Stimulated activated CD8-positive, alpha-beta memory T cell treated with anti-CD3 and anti-CD28 coated beads, Interleukin-7, amount 100 ng/mL, for 24 hours (primary cell): ENCODE measurements at regions not wholly inside any gene's neighbourhood (a gene's known extent, or its start where the extent isn't known, plus 50 kb on each side); places are given as distances from the start of the nearest gene placed in this dataset.

Source experiments
- DNase-seq: peaks from one replicate; pipeline ENCODE4 v3.0.0-alpha.2; 2020; ENCODE audit warnings: low read depth

DNA sequence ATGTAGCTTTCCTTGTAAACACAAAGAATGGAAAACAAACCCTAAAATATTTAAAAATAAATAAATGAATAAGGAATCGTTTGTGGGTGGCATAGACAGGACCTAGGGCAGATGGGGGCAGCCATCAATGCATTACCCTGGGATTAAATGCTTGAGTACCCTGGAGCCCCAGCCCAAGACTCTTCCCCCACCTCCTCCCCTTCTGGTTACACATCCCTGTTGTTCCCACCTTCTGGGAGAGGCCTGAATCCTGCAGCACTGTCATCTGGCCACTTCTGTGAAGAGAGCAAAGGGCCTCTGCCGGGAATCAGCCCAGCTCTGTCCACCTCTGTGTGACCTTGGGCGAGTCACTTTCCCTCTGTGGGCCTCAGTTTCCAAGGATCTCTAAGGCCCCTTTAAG is 61.6 kb upstream of the COL13A1 start:
- no peak for DNase-seq

DNA sequence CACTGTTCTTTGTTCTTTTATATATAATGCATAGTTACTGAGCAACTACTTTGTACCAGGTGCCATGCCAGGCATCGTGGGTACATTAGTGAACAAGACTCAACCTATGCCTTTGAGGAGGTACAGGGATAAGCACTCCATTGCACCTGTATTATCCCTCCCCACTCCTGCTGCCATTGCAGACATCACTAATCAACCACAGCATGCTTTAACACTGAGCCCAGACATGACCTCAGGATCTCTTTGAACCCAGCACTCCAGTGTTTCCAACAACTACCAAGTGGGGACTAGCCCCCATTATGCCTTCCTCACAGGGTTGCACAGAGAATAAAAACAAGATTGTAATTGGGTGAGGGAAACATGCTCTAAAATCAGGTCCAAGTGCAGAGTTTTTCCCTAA is 60.5 kb upstream of the COL13A1 start:
- no peak for DNase-seq

DNA sequence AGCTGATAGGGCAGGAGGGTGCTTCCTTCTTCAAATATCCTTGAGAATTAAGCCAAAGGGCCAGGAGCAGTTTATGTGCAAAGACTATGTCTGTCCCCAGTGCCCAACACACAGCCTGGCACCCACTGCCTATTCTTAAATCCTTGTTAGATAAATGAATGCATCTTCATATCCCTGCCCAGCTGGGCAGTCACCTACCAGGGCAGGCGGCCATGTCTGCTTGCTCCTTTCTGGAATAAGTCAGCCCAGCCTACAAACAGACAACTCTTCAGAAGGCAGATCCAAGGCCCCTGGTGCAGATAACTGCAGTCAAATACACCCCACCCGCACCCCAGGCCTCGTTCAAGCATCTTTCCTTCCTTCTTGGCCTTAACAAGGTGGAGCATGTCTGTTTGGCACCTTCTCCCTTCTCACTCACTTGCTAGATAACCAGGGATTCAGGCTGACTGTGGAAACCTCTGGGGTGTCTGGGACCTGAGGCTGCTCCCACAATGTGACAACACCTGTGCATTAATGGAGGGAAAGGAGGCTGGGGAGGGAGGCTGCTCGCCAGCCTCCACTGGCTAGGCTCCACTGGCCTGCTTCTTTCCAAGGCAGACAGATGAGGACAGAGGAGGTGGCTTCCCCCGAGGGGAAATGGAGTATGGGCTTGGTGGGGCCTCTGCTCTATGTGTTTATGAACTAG is 59.9 kb upstream of the COL13A1 start:
- no peak for DNase-seq

DNA sequence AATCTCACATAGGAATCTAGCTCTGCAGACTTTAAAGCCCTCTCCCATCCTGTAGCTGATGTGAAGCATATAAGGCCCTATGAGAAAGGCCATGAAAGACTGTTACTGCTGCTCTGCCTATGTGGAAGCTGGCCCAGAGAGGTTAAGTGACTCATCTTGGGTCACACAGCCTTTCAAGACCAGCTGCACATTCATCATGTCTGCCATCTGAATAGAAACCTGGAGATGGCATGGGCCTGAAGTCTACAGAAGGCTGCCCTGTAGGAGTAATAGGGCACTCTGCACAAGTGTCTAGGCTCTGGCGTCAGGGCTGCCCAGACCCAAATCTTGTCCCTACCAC is 59.4 kb upstream of the COL13A1 start:
- DNase-seq: no peak

DNA sequence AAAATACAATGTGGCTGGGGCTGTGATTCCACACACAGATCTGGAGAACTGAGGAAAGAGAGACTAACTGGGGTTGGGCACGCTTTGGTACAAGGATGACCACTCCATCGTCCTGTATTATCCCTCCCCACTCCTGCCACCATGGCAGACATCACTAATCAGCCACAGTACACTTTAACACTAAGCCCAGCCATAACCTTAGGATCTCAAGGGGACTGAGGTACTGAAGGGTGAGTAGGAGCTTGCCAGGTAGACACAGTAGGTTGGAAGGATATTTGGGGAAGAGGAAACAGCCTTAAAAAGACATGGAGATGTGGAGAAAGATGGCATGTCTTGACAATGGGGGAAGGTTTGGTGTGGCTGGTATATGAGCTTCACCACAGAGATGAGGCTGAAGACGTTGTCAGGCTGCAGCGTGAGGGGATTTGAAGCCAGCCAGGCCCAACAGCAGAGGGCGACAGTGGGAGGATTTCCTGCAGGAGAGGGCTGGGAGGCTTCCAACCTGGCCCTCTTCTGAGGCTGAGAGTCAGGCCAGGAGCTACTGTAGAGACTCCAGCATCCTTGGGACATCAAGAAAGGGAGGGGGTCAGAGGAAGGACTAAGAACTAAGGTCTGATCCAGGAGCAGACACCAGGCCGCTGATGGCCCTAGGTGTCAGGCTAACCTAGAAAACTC is 58.6 kb upstream of the COL13A1 start:
- DNase-seq: no peak

DNA sequence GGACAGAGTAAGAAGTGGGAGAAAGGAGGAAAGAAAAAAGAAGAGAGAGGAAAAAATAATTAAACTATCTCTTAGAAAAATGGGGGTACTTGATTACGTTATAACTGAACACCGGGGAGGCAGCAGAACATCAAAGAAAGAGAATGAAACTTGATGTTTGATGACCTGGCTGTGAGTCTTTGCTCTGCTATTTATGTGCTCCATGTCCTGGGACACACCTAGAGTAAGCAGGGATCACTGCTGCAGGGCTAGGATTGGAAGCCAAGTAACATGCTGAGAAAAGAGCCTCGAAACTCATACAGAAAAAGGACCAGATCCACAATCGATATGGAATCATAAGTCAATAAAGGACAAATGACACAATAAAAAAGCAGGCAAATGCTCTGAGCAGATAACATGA is 56.7 kb upstream of the COL13A1 start:
- no peak for DNase-seq

DNA sequence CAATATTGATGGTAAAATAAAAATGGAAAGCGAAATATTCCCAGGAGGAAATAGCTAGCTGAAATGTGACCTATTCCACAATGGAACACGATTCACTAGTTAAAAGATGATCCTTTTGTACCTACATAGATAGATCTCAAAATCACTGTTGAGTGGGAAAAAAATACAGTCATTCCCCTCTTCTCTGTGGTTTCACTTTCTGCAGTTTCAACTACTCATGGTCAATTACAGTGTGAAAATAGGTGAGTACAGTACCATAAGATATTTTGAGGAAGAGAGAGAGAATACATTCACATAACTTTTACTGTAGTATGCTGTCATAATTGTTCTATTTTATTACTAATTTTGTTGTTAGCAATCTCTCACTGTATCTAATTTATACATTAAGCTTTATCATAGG is 56.0 kb upstream of the COL13A1 start:
- DNase-seq: no peak

DNA sequence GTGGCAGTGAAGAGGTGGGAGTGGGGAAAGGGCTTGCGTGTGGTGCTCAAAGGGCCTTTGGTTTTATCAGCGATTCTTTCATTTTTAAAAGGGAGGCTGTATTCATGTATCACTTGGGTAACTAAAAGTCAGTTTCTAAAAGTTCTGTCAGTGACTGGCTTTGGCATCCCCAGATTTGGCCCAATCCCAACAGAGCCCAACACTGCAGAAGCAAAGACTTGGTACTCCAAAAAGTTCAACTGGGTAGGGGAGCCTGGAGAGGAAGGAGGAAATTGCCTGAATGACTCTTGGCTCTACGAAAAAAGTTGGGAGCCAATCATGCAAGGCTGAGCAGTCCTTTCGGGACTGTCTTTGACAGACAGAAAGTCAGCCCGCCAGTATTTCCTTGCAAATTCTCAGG is 54.5 kb upstream of the COL13A1 start:
- no peak for DNase-seq

DNA sequence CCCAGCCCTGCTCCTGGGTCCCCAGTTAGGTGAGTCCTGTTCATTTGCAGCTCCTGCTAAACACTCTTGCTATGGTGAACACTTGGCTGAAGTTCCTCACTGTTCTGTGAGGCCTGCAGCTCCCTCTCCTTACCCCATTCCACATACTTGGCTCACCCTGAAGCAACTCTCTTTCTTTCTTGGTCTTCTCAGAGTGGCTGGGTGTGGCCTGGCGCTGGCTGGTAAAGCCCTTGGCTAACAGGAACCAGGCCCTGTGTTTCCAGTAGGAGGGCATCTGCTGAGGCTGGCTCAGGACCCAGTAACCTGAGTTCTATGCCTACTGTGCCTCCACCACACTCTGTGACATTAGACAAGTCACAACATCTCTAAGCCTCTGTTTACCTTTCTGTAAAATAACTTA is 53.1 kb upstream of the COL13A1 start:
- DNase-seq: no peak

DNA sequence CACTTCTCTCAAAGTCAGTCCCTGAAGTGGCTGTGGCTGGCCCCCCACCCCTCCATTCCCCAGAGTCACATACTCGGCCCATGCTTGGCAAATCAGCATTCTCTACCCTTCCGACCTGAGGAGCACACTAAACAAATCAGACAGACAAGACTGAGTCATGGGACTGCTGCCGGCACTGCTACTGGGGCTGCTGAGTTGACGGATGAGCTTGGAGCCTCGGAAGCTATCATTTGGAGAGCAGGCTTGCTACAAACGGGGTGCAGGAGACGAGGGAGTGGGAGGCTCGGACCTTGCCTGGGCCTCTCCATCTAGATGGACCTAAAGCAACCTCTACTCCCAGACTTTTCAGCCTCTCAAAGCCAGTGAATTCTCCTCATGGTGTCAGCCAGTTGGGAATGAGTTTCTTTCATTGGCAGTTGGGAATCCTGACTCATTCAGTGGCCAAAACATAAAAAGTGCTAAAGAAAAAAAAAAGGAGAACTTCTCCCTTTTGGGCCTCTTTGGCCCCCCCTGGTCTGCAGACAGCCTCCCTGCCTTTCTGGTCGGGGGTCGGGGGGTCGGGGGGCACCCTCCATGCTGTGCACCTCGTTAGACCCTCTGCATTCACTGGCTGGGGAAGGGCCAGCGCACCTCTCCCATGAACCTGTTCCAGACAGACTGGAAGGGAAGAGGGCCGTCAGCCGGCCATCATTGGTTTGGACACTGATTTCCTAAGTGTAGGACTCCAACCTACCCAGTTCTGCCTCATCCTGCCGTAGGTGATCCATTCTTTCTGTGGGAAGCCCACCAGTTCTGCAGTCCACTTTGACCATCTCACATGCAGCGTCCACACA is 52.3 kb upstream of the COL13A1 start:
- DNase-seq: no peak

DNA sequence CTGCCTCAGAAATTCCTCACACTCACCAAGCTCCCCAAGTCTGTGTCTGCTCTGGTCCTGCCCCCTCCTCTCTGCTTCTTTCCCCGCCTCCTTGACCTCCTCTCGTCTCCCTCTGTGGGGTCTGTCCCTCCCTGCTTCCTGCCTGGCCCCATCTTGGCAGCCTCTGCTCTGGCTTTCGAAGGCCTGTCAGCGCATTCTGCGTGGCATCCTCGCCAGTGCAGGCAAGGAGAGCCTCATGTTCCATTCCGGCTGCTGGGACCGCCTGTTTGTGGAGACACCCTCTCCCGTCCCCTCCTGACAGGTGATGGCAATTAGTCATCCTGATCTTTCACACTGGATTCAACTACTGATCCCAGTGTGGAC is 51.7 kb upstream of the COL13A1 start:
- no peak for DNase-seq

DNA sequence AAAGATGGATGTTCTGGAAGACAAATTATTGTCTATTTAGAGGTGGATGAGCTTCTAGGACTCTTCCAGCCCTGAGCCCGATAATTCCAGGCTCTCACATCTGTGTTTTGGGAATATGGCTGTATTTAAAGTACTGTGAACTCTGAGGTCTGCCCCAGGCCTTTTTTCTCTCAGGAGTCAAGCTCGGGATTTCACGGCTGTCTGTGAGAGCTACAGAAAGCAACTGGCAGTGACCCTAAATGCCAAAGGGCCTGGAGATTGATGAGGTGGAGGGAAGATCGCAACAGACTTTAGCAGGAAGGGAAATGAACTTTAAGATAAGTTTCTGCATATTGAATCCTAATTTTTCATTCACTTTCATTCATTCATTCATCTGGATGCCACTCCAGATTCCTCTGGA is 51.0 kb upstream of the COL13A1 start:
- DNase-seq: no peak

DNA sequence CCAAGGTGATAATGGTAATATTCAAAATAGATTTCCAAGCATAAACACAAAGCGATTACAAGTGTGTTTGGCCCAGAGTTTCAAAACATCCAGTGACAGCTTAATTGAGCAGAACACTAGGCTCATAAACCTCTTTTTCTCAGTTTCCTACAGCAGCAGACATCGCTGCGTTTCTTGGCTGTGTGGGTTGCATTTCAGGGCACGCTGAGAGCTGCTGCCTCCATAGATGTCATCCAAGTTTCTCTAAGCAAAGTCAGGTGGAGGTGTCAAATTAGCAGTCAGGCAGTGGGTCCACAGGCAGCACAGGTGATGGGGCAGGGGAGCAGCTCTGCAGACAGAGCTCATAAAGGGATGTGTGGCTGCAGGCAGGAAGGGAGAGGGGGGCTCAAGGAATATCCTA is 50.5 kb upstream of the COL13A1 start:
- no peak for DNase-seq
